ENCODE measurements at regions not wholly inside any gene's neighbourhood (a gene's known extent, or its start where the extent isn't known, plus 50 kb on each side); places are given as distances from the start of the nearest gene placed in this dataset.
A peak's percentile ranks its signal among the peaks of the same experiment; 100 is the strongest.
"Not testable (repeated sequence)": the region's sequence is repeated elsewhere in the genome, so short reads cannot be mapped to it uniquely, and the experiment has no call there.

DNA sequence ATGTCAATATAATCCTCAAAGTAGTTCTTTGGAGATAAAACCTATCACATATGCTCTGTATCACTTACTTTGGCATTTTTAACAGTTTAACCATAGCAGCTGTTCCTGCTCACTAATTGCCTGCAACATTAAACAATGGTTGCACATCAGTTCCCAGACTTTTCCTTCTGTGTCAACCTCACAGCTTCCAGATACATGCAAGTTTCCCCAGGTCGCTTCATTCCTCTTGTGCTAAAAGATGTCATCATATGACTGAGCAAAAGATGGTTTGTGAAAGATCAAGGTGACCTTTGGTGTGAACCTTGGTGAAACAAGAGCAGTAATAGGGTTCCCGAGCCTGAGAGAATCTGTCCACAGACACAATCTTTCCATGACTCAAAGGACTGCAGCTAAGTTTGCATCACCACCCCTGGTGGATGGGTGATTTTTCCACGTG is 500.4 kb upstream of the PAPPA start:
- DNase-seq: no peak

DNA sequence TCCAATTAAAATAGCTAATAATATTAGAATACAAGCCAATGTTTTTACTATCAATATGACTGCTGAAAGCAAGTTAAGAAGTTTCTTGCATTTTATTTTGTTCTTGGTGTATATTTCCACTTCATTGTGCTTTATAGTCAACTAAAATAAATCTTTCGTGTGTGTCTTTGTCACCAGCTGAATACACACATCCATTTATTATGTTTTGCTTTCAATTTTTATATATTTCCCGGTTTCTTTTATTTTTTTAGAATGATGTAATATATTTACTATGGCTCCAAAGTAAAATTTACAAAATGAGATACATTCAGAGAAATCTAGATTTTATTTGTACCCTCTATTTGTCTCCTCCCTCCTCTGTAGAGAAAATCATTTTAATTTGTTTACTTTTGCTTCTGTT is 495.9 kb upstream of the PAPPA start:
- DNase-seq: no peak

DNA sequence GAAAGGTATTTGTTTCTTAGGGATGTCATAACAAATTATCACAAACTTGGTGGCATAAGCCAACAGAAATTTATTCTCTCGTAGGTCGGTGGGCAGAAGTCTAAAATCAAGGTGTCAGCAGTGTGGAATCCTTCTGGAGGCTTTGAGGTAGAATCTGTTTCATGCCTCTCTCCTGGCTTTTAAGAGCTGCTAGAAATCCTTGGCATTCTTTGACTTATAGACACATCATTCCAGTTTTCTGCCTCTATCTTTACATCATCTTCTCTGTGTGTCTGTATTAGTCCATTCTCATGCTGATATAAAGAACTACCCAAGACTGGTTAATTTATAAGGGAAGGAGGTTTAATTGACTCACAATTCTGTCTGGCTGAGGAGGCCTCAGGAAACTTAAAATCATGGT is 488.1 kb upstream of the PAPPA start:
- no peak for DNase-seq

DNA sequence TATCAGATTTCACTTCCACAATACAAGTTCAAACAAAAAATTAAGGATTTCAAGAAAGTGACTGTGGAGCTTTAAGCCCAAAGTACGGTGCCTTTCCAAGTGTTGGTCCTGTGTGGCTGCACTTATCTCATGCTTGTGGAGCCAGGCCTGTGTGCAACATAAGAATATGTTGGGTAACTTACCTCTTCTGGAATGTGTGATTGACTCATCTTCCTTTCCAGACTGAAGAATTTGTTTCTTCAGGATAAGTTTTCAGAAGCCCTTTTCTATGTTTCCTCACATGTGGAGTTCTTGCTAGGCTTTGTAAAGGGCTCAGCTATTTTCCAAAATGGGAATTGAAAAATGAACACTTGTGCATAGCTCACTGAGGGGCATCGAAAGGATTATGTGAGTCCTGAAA is 485.1 kb upstream of the PAPPA start:
- DNase-seq: peak in 1 of 3 donors; percentile 91

DNA sequence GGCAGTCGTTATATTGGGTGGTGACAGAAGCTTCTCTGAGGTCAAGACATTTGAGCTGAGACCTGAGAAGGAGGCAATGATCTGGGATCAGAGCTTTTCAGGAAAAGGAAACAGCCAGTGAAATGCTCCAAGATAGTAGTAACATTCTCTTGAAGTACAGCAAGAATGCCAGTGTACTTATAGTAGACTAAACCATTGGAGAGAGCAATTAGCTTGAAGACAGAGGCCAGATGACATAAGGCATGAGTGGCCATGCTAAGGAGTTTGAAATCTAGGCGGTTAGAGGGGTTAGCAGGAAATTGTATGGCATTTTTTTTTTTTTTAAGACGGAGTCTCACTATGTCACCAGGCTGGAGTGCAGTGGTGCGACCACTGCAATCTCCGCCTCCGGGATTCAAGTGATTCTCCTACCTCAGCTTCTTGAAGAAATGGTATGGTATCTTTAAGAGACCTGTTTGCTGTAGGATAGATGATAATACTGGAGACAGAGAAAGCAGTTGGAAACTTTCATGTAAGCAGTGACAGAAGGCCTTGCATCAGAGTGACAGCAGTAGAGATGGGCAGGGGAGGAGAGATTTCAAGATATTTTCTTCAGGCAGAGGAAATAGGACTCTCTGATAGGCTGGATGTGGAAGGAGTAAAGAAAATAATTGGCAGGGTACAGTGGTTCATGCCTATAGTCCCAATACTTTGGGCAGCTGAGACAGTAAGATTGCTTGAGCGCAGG is 482.2 kb upstream of the PAPPA start:
- DNase-seq: no peak

DNA sequence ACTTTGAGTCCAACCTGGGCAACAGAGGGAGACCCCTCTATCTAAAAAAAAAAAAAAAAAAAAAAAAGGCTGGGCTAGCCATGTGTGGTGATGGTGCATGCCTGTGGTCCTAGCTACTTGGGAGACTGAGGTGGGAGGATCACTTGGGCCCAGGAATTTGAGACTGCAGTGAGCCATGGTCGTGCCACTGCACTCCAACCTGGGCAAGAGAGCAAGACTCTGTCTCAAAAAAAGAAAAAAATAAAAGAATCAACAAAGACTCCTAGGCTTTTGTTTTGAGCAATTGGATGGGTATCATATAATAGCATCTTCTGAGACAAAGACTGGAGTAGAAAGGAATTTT is 481.7 kb upstream of the PAPPA start:
- DNase-seq: no peak

DNA sequence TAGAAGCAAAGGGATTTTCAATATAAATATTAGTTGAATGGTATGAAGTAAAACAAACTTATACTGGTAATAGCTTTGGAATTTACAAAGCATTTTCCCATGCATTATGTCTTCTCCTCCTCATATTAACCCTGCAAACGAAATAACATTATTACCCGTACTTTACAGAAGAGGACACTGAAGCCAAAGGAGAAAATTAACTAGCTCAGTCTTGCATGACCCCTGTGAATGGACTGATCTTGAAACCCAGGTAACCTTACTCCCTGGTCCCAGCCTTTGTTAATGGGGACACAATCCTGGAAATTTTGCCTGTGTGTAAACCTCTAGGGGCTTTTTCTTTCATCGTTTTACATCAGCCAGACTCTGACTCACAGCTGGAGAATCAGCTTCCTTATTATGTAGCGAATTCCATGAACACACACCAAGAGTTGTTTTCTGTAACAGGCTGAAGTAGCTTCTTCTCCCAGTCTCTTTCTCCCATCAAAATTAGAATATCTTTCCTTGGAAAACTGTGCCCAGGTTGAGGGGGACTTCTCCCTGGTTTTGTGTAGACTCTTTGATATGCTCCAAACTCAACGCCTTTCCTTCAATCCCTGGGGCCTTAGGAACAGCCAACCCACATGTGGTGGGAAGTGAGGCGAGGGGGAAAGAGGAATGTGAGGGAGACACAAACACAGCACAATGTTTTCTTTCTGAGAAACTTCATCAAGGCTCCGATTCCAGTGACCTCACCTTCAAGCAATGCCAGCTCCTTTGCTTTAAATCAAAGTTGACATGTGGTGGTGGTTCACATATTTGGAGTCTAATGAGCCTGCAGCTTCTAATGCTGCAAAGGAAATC is 480.9 kb upstream of the PAPPA start:
- peak; percentile 72 to 98 (median 81) for DNase-seq

DNA sequence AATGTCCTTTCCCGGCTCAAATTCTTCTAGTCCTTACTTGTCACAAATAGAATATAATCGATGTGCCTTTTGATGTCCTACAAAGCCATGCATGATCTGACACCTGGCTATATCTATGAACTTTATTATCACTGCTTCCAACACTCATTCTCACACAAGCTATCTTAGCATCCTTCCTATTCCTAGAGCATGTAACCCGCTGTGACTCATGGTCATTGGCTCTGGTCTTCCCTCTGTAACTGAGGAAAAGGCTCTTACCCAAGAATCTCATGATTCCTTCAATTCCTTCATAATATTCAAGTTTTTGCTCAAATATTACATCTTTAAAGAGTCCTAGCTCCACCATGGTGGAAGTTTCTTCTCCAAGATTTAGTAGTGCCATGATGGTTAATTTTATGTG is 480.0 kb upstream of the PAPPA start:
- peak in 1 of 3 donors; percentile 46 for DNase-seq

DNA sequence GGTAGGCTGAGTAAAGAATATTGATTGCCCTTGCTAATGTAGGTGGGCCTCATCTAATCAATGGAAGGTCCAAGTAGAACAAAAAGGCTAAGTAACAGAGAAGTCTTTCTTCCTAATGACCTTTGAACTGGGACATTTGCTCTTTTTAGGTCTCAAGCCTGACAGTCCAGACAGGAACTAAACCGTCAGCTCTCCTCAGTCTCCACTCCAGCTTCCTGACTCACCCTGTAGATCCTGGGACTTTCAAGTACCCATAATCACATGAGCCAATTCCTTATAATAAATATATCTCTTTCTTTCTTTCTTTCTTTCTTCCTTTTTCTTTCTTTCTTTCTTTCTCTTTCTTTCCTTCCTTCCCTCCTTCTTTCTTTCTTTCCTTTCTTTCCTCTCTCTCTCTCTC is 479.5 kb upstream of the PAPPA start:
- DNase-seq: no peak

DNA sequence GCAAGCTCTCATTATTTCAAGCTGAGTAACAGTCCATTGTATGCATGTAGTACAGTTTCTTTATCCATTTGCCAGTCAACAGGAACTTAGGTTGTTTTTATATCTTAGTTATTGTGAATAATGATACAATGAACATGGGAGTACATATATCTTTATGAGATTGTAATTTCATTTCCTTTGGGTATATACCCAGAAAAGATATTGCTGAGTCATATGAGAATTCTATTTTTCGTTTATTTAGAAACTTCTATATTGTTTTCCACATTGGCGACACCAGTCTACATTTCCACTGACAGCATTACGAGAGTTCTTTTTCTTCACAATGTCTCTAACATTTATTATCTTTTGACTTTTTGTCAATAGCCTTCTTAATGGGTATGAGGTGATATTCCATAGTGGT is 477.8 kb upstream of the PAPPA start:
- DNase-seq: no peak

DNA sequence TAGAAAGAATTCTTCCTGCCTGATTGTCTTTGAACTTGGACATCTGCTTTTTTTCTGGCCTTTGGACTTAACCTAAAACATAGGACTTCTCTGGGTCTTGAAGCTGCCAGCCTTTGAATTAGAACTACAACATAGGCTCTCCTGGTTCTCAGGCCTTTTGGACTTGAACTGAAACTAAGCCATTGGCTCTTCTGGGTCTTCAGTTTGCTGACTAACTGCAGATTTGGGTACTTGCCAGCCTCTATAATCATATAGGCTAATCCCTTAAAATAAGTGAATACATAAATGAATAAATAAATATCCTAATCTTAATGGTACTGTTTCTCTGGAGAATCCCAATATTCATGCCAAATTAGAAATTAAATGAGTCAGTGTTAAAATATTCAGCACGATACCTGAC is 473.4 kb upstream of the PAPPA start:
- no peak for DNase-seq

DNA sequence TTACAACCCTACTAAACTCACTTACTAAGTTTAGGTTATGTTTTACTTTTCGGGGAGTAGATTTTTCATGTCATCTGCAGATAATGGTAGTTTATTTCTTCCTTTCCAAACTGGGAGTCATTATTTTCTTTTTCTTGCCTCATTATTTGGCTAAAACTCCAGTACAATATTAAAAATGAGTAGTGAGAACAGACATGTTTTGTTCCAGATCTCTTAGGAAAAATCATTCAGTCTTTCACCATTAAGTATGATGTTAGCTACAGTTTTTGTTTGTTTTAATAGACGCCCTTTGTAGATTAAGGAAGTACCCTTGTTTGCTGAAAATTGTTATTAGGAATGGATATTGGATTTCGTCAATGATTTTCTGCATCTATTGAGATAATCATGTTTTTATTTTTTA is 472.0 kb upstream of the PAPPA start:
- no peak for DNase-seq

DNA sequence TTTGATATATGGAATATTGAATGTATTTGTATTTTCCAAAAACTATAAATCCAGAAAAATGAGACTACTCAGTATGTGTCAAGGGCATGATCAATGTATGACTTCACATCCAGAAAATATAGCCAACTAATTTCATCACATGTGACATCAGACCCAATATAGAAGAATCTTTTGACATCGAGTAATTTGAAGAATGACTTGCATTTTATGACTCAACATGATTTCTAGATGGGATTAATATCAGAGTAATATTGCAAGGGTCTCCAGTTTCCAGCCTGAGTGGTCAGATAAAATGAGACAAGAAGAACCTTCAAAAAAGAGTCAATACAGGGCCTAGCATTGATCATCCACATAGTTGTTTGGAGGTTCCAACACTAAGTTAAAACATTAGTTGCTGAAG is 467.5 kb upstream of the PAPPA start:
- no peak for DNase-seq

DNA sequence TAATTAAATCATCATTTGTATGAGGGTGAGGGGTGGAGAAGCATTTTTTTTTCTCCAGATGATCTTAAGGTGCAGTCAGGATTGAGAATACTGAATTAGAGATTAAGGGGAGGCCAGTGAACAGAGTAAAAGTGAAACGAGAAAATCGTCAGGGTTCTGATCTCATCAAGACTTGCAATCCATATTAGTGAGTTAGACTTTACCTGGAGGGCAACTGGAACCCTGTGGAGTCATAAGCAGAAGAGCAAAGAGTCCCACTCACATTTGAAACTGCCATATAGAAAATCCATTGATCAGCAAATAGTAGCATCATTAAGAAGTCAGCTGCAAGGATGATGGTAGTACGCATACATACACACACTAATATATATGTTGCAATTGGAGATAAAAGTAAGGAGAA is 466.2 kb upstream of the PAPPA start:
- no peak for DNase-seq

DNA sequence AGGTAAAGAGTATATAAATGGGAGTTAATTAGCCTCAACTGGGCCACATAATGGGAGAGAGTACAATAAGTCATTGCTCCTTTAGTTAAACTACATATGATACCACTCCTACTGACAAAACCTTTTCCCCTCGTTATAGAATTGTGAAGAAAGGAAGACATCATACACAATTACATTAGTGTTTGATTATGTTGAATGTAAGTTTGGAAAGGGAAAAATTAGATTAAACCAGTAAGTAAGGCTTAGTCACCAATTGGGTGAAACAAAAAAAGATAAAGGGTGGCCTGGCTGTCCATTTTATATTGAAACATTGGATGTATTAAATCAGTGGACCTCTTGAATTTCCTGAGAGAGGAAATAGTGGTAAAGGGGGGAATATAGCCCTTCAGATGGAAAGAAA is 464.3 kb upstream of the PAPPA start:
- no peak for DNase-seq

DNA sequence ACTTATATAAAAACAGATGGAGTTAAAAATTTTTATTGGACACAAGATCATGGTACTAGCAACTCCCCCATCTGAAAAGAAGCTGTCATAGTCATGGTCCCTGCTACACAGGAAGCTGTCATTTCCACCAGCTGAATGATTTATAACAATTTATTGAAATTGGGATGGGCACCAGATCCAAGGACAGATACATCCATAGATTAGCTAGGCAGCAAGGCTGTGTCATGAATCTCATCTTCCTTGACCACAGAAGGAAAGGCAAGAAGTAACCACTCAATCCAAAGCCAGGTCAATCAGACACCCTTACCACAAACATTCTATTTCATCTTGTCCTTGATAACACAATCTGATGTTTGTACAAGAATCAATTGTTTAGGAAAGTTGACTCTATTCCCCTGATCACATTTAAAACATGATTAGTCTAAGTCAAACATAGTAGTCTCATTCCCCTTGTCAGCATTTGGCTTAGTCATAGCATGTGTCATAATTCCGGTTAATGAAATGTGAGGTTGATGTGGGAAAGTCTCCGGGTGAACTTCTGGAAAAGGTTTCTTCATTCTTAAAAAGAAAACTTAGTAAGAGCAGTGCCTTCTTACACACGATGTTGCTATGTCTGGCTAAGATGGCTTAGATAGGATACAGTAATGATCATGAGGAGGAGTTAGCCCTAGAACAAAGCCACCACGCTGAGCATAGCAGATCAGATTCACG is 462.6 kb upstream of the PAPPA start:
- DNase-seq: peak in 1 of 3 donors; percentile 97

DNA sequence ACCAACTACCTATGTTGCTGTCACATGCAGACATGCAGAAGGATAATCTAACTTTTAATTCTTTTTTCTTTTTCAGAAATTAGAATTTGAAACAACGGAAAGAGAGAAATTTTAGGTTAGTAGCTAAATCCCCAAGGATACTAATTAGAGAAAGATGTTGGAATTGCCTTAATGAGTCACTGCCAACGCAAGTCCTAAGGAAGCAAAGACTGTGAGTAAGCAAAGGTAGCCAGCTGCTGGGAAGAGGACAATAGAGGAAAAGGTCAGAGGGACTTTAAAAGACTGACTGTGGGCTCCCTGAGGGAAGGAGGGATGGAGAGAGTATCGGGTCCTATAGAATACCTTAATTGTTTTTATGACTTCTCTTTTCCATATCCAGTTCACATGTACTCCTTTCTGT is 461.9 kb upstream of the PAPPA start:
- peak in 1 of 3 donors; percentile 66 for DNase-seq

DNA sequence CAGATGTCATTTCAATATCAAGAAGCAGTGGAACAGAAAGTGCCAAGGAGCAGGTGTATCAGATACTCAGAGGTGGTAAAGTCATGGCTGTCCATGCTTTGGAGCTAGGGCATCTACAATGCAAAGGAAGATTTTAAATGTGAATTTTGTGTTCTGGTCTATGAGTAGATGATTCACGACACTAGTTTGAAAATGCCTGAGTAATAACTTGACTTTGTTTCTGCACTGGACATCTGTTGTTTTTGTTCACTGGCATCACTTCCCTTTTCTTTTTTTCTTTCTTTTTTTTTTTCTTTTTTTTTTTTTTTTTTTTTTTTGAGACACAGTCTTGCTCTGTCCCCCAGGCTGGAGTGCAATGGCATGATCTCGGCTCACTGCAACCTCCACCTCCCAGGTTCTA is 460.7 kb upstream of the PAPPA start:
- not testable (repeated sequence) for DNase-seq

DNA sequence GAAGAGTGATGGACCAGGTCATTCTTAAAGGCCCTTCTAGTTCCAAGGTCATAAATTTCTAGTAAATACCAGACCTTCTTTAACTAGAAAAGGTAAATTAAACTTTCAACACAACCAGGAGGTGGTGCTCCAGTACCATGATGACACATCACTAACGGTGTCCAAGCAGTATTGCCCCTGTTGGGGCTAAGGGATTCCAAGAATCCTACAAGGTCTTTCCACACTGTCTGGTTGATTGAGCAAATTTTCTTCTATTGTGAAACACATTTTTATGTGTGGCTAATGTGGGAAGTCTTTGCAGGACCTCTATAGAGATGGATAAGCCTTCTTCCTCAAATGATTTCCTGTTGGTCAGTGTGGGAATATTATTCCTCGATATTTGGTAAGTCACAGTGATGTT is 459.6 kb upstream of the PAPPA start:
- DNase-seq: peak in 1 of 3 donors; percentile 84

DNA sequence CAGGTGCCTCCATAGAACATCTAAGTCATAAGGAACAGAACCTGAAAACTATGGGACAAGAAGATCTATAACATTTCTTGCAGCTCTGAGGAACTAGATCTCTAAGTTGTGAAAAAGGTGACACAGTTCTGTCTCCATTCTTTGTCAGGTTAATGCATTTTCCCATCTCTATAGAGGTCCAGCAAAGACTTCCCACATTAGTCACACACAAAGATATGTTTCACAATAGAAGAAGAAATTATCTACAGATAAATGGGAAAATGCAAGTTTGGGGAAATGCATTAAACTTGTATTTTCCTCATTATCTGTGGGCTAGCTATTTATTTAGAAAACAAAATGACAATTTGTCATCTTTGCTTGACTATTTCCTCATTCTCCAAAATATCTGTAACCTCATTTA is 458.6 kb upstream of the PAPPA start:
- no peak for DNase-seq

DNA sequence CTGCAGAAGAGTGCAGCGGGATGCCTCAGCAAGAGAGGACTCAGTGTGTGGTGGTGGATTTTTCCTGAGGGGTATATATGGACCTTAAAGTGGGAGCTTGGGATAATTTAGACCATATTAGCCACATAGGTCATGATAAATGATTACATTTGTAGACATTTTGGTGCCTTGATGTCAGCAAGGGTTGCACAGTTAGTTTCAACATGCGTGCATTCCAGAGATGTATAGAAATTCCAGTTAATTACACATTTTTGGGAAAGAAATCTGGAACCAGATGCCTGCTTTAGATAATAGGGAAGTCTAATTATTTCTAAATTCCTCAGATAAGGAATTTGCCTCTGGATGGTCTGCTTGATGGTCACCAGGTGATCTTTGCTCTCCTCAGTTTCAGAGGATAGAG is 440.6 kb upstream of the PAPPA start:
- DNase-seq: peak in 1 of 3 donors; percentile 39

DNA sequence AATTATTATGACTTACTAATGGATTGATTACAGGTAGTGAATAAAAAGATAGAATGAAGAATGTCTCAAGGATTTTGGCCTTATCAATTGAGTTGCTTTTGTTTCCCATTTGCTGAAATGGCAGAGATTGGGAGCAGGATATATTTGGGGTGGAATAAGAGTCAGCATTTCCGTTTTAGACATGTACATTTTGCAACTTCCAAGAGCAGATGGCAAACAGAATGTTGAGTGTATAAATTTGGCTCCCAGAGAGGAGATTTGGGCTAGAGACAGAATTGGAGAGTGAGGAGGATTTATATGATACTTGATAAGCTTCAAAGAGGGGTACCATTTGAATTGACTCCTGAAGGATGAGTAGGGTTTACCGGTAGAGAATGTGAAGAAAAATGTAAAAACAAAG is 437.9 kb upstream of the PAPPA start:
- DNase-seq: no peak

DNA sequence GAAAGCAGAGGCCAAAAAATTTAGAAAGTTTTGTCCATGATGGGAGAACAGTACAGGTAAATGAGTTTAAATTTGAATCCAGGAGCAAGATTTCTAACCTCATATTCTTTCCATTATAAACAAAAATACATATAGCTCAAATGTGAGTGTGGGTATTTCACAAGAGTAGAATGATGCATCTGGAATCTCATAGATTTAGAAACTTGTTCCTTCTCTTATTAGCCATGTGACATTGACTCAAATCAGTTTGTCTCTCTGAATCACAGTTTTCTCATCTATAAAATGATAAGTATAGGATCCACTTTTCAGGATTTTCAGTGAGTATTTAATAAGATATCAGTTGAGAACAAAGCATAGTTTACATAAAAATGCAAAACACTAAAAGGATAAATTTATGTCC is 436.3 kb upstream of the PAPPA start:
- DNase-seq: peak in 1 of 3 donors; percentile 23

Data from muscle of back (tissue), 3 donors.